ENCODE measurements at regions not wholly inside any gene's neighbourhood (a gene's known extent, or its start where the extent isn't known, plus 50 kb on each side); places are given as distances from the start of the nearest gene placed in this dataset.

DNA sequence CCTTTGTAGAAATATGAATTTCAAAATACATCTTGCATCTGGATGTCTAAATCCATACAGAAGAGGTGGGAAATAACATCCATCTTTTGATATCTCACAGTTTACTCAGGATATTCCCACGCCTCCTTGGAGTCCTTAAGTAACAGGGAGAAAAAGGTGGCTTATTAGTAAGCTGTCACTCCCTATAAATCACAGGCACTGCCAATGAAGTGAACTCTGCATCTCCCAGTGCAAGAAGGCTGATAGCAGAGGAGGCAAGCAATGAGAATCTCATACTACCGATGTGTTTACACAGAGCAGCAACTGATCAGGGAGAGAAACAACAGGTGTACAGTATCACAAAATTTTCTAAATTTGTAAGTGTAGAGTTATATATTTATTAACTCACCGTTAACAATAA lies 551.8 kb downstream of the NXPH1 start:
- intact Hi-C loops (cut with DNase I): loop anchor here (10.0 kb wide), 1 partner anchor 1710 kb away; no protein-coding TSS in a partner anchor
- TF ChIP-seq, protein P1, sequence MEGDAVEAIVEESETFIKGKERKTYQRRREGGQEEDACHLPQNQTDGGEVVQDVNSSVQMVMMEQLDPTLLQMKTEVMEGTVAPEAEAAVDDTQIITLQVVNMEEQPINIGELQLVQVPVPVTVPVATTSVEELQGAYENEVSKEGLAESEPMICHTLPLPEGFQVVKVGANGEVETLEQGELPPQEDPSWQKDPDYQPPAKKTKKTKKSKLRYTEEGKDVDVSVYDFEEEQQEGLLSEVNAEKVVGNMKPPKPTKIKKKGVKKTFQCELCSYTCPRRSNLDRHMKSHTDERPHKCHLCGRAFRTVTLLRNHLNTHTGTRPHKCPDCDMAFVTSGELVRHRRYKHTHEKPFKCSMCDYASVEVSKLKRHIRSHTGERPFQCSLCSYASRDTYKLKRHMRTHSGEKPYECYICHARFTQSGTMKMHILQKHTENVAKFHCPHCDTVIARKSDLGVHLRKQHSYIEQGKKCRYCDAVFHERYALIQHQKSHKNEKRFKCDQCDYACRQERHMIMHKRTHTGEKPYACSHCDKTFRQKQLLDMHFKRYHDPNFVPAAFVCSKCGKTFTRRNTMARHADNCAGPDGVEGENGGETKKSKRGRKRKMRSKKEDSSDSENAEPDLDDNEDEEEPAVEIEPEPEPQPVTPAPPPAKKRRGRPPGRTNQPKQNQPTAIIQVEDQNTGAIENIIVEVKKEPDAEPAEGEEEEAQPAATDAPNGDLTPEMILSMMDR (IDR thresholded peaks at IDR 0.05): no peak
- TF ChIP-seq POLR2A (IDR thresholded peaks at IDR 0.05): no peak
- TF ChIP-seq POLR2AphosphoS5 (IDR thresholded peaks at IDR 0.05; ENCODE audit: insufficient read depth in 1 of 2, low read depth in 1 of 2): no peak
- H3K27me3 ChIP-seq: no peaks in the 10 kb centered on the region
- H3K4me3 ChIP-seq: no peak overlapping the region
- no peak overlapping the region for H3K27ac ChIP-seq
- H3K36me3 ChIP-seq: no peaks in the 10 kb centered on the region
- H3K4me1 ChIP-seq: no peaks in the 10 kb centered on the region
- no peaks in the 10 kb centered on the region for H3K9me3 ChIP-seq
- no peak for DNase-seq (ENCODE audit: extremely low spot score in 2 of 2)

DNA sequence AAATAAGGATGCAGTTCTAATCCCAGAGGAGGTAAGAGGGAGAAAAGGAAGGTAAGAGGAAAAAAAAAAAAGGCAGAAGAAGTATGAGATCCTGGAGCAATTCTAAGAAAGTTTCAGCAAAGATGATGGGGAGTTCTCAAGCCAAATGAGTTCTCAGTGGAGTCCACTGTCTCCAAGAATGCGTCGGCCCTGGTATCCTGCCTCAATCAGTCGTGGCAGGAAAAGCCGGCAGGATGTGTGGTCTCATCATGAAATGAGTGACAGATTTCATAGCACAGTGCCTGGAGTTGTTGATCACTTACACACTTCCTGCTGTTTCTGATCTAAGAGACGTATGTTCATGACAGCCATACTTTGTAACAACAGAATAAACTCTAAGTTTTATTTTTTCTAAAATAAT lies 554.9 kb downstream of the NXPH1 start:
- TF ChIP-seq POLR2A (IDR thresholded peaks at IDR 0.05) (no peak), POLR2AphosphoS5 (IDR thresholded peaks at IDR 0.05; ENCODE audit: insufficient read depth in 1 of 2, low read depth in 1 of 2) (no peak)
- no peaks in the 10 kb centered on the region for H3K4me1 ChIP-seq
- DNase-seq (ENCODE audit: extremely low spot score in 2 of 2): no peak
- H3K36me3 ChIP-seq: no peaks in the 10 kb centered on the region
- intact Hi-C loops (cut with DNase I): loop anchor here (10.0 kb wide), 1 partner anchor 1713 kb away; no protein-coding TSS in a partner anchor
- H3K9me3 ChIP-seq: no peaks in the 10 kb centered on the region
- no peak overlapping the region for H3K27ac ChIP-seq
- no peaks in the 10 kb centered on the region for H3K27me3 ChIP-seq
- H3K4me3 ChIP-seq: no peak overlapping the region

DNA sequence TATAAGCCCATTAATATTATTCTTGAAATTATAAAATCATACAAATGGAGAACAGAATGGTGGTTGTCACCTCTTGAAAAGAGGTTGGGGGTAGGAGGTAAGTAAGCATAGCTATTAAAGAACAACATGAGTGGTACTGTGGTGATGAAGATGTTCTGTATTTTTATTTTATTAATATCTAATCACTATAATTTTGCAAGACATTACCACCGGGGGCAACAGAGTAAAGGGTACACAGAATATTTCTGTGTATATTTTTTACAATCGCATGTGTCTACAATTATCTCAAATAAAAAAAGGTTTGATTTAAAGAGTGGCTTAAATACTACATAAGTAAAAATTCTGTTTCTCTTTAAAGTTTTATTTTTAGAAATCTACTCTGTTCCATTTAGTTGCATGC lies 557.8 kb downstream of the NXPH1 start:
- TF ChIP-seq, protein P1 (IDR thresholded peaks at IDR 0.05): no peak
- no peak for TF ChIP-seq POLR2A (IDR thresholded peaks at IDR 0.05)
- no peak for TF ChIP-seq POLR2AphosphoS5 (IDR thresholded peaks at IDR 0.05; ENCODE audit: insufficient read depth in 1 of 2, low read depth in 1 of 2)
- H3K27me3 ChIP-seq: no peaks in the 10 kb centered on the region
- H3K4me1 ChIP-seq: no peaks in the 10 kb centered on the region
- H3K36me3 ChIP-seq: no peaks in the 10 kb centered on the region
- H3K27ac ChIP-seq: no peak overlapping the region
- intact Hi-C loops (cut with DNase I): no loop called here
- DNase-seq (ENCODE audit: extremely low spot score in 2 of 2): no peak
- no peak overlapping the region for H3K4me3 ChIP-seq
- H3K9me3 ChIP-seq: no peaks in the 10 kb centered on the region

DNA sequence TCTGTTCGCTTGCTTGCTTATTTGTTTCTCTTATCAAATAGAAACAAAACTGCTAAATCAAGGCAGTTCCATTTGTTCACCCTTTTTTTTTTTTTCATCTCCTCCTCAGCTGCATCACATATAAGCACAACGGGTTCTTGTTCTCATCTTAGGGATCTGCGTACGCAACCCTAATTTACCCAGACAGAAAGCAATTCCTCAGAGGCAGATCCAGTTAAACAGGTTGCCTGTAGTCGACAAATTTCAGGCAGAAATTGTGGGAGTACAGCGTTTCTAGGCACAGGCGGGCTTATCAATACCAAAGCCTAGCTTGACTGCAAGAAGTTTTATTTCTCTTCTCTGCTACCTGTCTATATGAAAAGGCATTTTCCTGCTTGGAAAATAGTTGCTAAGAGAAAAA lies 565.4 kb downstream of the NXPH1 start:
- H3K27me3 ChIP-seq: no peaks in the 10 kb centered on the region
- H3K9me3 ChIP-seq: no peaks in the 10 kb centered on the region
- H3K4me3 ChIP-seq: no peak overlapping the region
- no peaks in the 10 kb centered on the region for H3K36me3 ChIP-seq
- H3K27ac ChIP-seq: no peak overlapping the region
- TF ChIP-seq, protein P1 (IDR thresholded peaks at IDR 0.05): no peak
- intact Hi-C loops (cut with DNase I): no loop called here
- no peak for DNase-seq (ENCODE audit: extremely low spot score in 2 of 2)
- no peaks in the 10 kb centered on the region for H3K4me1 ChIP-seq

DNA sequence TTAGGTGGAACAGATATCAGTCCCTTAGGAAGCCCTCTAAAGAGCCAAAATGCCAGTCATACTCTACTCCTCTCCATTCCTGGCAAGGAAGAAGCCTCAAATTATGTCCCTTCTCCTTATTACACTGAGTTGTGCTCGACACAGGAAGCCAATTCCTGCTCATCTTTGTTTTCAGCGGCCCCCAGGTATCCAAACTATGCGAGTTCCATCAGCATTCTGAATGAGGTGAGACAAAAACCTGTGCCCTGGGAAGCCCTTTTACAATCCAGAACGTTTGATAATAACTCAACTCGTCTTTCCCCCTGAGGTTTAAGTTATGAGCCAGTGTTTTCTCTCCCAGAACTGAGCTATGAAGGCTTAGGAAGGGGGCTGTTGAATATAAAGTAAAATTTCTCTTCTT lies 580.5 kb downstream of the NXPH1 start:
- Histone ChIP-seq H3K27ac (no peak overlapping the region), H3K4me1 (no peaks in the 10 kb centered on the region), H3K9me3 (no peaks in the 10 kb centered on the region), H3K27me3 (no peaks in the 10 kb centered on the region), H3K36me3 (no peaks in the 10 kb centered on the region), H3K4me3 (no peak overlapping the region)
- DNase-seq (ENCODE audit: extremely low spot score in 2 of 2): no peak
- TF ChIP-seq POLR2AphosphoS5 (IDR thresholded peaks at IDR 0.05; ENCODE audit: insufficient read depth in 1 of 2, low read depth in 1 of 2): no peak
- TF ChIP-seq, protein P1 (IDR thresholded peaks at IDR 0.05): no peak
- intact Hi-C loops (cut with DNase I): no loop called here

DNA sequence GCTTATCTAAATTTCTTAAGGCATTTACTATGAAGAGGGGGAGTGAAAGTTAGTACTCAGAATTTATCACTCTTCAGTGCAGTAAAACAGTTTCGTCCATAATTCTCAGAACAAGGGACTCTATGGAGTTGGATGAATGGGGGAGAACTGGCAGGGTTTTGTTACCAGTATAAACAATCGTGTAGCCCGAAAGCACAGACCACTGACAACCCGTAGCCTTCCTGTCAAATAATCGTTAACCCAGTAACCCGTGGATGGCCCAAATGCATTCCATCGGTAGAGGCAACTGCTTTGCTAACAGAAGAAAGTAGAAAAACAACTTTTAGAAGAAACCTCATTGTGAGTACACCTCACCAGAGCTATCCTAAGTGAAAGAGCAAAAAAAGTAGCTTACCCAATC lies 583.9 kb downstream of the NXPH1 start:
- Histone ChIP-seq H3K4me1 (no peaks in the 10 kb centered on the region), H3K4me3 (no peak overlapping the region), H3K9me3 (no peaks in the 10 kb centered on the region), H3K36me3 (no peaks in the 10 kb centered on the region), H3K27ac (no peak overlapping the region), H3K27me3 (no peaks in the 10 kb centered on the region)
- DNase-seq (ENCODE audit: extremely low spot score in 2 of 2): no peak
- TF ChIP-seq, protein P1 (IDR thresholded peaks at IDR 0.05): no peak
- TF ChIP-seq POLR2A (IDR thresholded peaks at IDR 0.05): no peak
- intact Hi-C loops (cut with DNase I): loop anchor here (5.0 kb wide), 1 partner anchor 465 kb away; no protein-coding TSS in a partner anchor
